ENCODE measurements at regions not wholly inside any gene's neighbourhood (a gene's known extent, or its start where the extent isn't known, plus 50 kb on each side); places are given as distances from the start of the nearest gene placed in this dataset.

DNA sequence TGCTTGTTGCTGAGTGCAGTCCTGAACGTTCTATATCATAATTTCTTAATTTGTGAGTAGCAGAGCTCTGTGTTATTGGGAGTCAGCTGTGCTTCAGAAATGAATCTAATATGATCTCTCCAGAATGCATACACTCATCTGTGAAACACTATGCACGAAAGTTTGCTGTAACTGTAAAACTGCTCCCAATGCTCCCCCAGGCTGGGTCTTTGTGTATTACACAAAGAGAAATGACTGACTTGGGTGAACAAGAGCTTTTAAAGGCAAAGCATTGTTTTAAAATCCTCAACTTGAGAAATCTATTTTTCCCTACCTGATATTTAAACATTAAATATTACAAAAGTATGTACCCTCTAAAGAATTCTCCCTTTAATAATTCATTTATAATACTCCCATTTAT, 636.7 kb upstream of the KIF2B start:
- Histone ChIP-seq H3K36me3 (replicated peaks in 1 of 2; ENCODE audit: control insufficient read depth in 2 of 2, insufficient read depth in 2 of 2, low read length in 2 of 2) (no peaks in the 10 kb centered on the region), H3K9ac (ENCODE audit: low read depth, low read length, poor library complexity) (no peak overlapping the region), H3K18ac (ENCODE audit: low read length) (no peak overlapping the region), H3K23ac (ENCODE audit: low read depth, low read length, poor library complexity) (no peak overlapping the region), H3K79me1 (ENCODE audit: low read depth, low read length) (no peaks in the 10 kb centered on the region), H2BK5ac (ENCODE audit: low read length) (no peak overlapping the region), H2AK5ac (ENCODE audit: low read depth, low read length) (no peak overlapping the region), H3K9me3 (replicated peaks in 1 of 2; ENCODE audit: control insufficient read depth in 2 of 2, insufficient read depth in 1 of 2, low read depth in 1 of 2, low read length in 2 of 2) (no peaks in the 10 kb centered on the region), H3K4me3 (ENCODE audit: low read length in 2 of 2) (no peak overlapping the region), H3K4me2 (ENCODE audit: insufficient read depth, low read length, poor library complexity, severe bottlenecking) (no peak overlapping the region), H4K8ac (ENCODE audit: low read depth, low read length) (no peak overlapping the region), H3K14ac (ENCODE audit: low read length) (no peak overlapping the region), H2BK12ac (ENCODE audit: low read length) (no peak overlapping the region), H2BK15ac (ENCODE audit: low read length) (no peak overlapping the region), H2BK120ac (ENCODE audit: low read depth, low read length) (no peak overlapping the region), H4K91ac (ENCODE audit: low read depth, low read length, poor library complexity) (no peak overlapping the region), H3K4me1 (ENCODE audit: control insufficient read depth in 2 of 2, insufficient read depth in 1 of 2, low read depth in 1 of 2, low read length in 2 of 2) (no peaks in the 10 kb centered on the region), H3K27me3 (ENCODE audit: control insufficient read depth in 3 of 3, insufficient read depth in 3 of 3, low read depth in 1 of 3, low read length in 3 of 3) (no peaks in the 10 kb centered on the region), H2AFZ (ENCODE audit: low read length) (no peak overlapping the region), H3K27ac (replicated peaks; ENCODE audit: low read length) (no peak overlapping the region), H3K4ac (ENCODE audit: low read length) (no peak overlapping the region)
- DNase-seq (ENCODE audit: low spot score): no peak
- WGBS, 2 donors (ENCODE audit: extremely low coverage in 2 of 2, insufficient read length in 2 of 2, insufficient replicate concordance in 1 of 2): no CpG with 5 or more reads among the region's 2 CpGs

DNA sequence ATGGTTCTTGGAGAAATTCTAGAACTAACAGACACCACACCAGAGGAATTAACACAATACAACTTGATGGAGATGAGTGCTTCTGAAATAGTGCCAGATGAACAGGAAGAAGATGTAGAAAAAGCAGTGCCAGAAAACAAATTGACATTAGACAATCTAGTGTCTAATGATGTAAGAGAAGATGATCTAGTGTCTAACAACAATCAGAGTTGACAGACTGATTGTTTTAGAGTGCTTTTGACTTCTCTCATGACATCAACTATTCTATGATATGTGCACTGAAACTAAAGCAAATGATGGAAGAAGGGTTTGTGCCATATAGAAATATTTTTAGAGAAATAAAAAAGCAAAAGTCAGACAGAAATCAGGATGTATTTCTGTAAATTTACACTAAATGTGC, 646.1 kb upstream of the KIF2B start:
- Histone ChIP-seq H3K9me3 (replicated peaks in 1 of 2; ENCODE audit: control insufficient read depth in 2 of 2, insufficient read depth in 1 of 2, low read depth in 1 of 2, low read length in 2 of 2) (no peaks in the 10 kb centered on the region), H3K4me3 (ENCODE audit: low read length in 2 of 2) (no peak overlapping the region), H2AFZ (ENCODE audit: low read length) (no peak overlapping the region), H3K14ac (ENCODE audit: low read length) (no peak overlapping the region), H3K9ac (ENCODE audit: low read depth, low read length, poor library complexity) (no peak overlapping the region), H3K4ac (ENCODE audit: low read length) (no peak overlapping the region), H2BK5ac (ENCODE audit: low read length) (no peak overlapping the region), H3K36me3 (replicated peaks in 1 of 2; ENCODE audit: control insufficient read depth in 2 of 2, insufficient read depth in 2 of 2, low read length in 2 of 2) (no peaks in the 10 kb centered on the region), H3K27me3 (ENCODE audit: control insufficient read depth in 3 of 3, insufficient read depth in 3 of 3, low read depth in 1 of 3, low read length in 3 of 3) (no peaks in the 10 kb centered on the region), H3K23ac (ENCODE audit: low read depth, low read length, poor library complexity) (no peak overlapping the region), H3K18ac (ENCODE audit: low read length) (no peak overlapping the region), H2BK15ac (ENCODE audit: low read length) (no peak overlapping the region), H3K4me2 (ENCODE audit: insufficient read depth, low read length, poor library complexity, severe bottlenecking) (no peak overlapping the region), H3K27ac (replicated peaks; ENCODE audit: low read length) (no peak overlapping the region), H4K91ac (ENCODE audit: low read depth, low read length, poor library complexity) (no peak overlapping the region), H4K8ac (ENCODE audit: low read depth, low read length) (no peak overlapping the region), H3K79me1 (ENCODE audit: low read depth, low read length) (no peaks in the 10 kb centered on the region), H3K4me1 (ENCODE audit: control insufficient read depth in 2 of 2, insufficient read depth in 1 of 2, low read depth in 1 of 2, low read length in 2 of 2) (no peaks in the 10 kb centered on the region), H2BK120ac (ENCODE audit: low read depth, low read length) (no peak overlapping the region), H2AK5ac (ENCODE audit: low read depth, low read length) (no peak overlapping the region), H2BK12ac (ENCODE audit: low read length) (no peak overlapping the region)
- no peak for DNase-seq (ENCODE audit: low spot score)

DNA sequence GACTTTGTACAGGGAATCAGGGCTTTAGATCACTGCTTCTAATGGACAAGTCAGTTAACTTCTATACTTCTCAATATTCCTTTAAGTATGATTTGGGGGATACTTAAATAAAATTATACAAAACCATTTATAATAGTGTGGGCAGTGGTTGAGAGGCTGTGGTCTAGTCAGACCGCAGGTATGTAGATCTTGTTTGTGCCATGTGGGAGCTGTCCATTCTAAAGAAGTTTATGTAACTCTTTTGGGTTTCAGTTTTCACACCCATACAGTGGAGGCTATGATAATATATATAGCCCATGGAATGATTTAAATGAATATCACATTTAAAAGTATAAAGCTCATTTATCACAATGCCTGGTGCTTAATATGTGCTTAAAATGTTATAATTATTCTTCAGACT, 654.3 kb upstream of the KIF2B start:
- Histone ChIP-seq H2BK5ac (ENCODE audit: low read length) (no peak overlapping the region), H3K4me3 (ENCODE audit: low read length in 2 of 2) (no peak overlapping the region), H2BK15ac (ENCODE audit: low read length) (no peak overlapping the region), H3K4ac (ENCODE audit: low read length) (no peak overlapping the region), H3K9me3 (replicated peaks in 1 of 2; ENCODE audit: control insufficient read depth in 2 of 2, insufficient read depth in 1 of 2, low read depth in 1 of 2, low read length in 2 of 2) (no peaks in the 10 kb centered on the region), H3K14ac (ENCODE audit: low read length) (no peak overlapping the region), H3K36me3 (replicated peaks in 1 of 2; ENCODE audit: control insufficient read depth in 2 of 2, insufficient read depth in 2 of 2, low read length in 2 of 2) (no peaks in the 10 kb centered on the region), H3K23ac (ENCODE audit: low read depth, low read length, poor library complexity) (no peak overlapping the region), H3K9ac (ENCODE audit: low read depth, low read length, poor library complexity) (no peak overlapping the region), H4K8ac (ENCODE audit: low read depth, low read length) (no peak overlapping the region), H3K27me3 (ENCODE audit: control insufficient read depth in 3 of 3, insufficient read depth in 3 of 3, low read depth in 1 of 3, low read length in 3 of 3) (no peaks in the 10 kb centered on the region), H3K79me1 (ENCODE audit: low read depth, low read length) (no peaks in the 10 kb centered on the region), H3K4me1 (ENCODE audit: control insufficient read depth in 2 of 2, insufficient read depth in 1 of 2, low read depth in 1 of 2, low read length in 2 of 2) (no peaks in the 10 kb centered on the region), H3K27ac (replicated peaks; ENCODE audit: low read length) (no peak overlapping the region), H2BK12ac (ENCODE audit: low read length) (no peak overlapping the region), H4K91ac (ENCODE audit: low read depth, low read length, poor library complexity) (no peak overlapping the region), H2AK5ac (ENCODE audit: low read depth, low read length) (no peak overlapping the region), H3K18ac (ENCODE audit: low read length) (no peak overlapping the region), H3K4me2 (ENCODE audit: insufficient read depth, low read length, poor library complexity, severe bottlenecking) (no peak overlapping the region), H2AFZ (ENCODE audit: low read length) (no peak overlapping the region), H2BK120ac (ENCODE audit: low read depth, low read length) (no peak overlapping the region)
- WGBS, 2 donors (ENCODE audit: extremely low coverage in 2 of 2, insufficient read length in 2 of 2, insufficient replicate concordance in 1 of 2): no CpG with 5 or more reads among the region's 1 CpG
- no peak for DNase-seq (ENCODE audit: low spot score)

DNA sequence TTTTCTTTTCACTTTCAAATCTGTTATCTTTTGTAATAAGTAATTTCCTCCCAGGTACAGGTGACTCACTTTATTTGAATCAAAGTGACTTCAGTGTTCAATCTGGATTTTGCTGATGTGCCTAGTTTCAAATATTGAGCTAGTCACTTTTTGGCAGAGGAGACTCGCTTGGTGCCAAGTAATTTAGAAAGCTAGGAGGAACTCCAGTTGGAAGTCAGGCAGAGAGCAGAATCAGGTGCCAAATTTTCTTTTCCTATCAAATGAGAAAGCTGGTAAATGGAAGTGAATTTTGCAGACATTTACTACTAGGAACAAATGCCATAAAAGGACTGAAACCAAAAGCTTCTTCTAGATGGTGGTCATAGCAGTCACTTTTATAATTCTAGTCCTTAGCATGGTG, 656.0 kb upstream of the KIF2B start:
- no peak for DNase-seq (ENCODE audit: low spot score)
- no peak overlapping the region for H3K4me3 ChIP-seq (ENCODE audit: low read length in 2 of 2)
- H2BK15ac ChIP-seq (ENCODE audit: low read length): no peak overlapping the region
- H3K23ac ChIP-seq (ENCODE audit: low read depth, low read length, poor library complexity): no peak overlapping the region
- no peak overlapping the region for H2AFZ ChIP-seq (ENCODE audit: low read length)
- H3K27ac ChIP-seq (replicated peaks; ENCODE audit: low read length): no peak overlapping the region
- H3K14ac ChIP-seq (ENCODE audit: low read length): no peak overlapping the region
- no peak overlapping the region for H4K8ac ChIP-seq (ENCODE audit: low read depth, low read length)
- H3K9ac ChIP-seq (ENCODE audit: low read depth, low read length, poor library complexity): no peak overlapping the region
- no peak overlapping the region for H4K91ac ChIP-seq (ENCODE audit: low read depth, low read length, poor library complexity)
- H3K9me3 ChIP-seq (replicated peaks in 1 of 2; ENCODE audit: control insufficient read depth in 2 of 2, insufficient read depth in 1 of 2, low read depth in 1 of 2, low read length in 2 of 2): no peaks in the 10 kb centered on the region
- no peak overlapping the region for H2BK5ac ChIP-seq (ENCODE audit: low read length)
- H3K4me1 ChIP-seq (ENCODE audit: control insufficient read depth in 2 of 2, insufficient read depth in 1 of 2, low read depth in 1 of 2, low read length in 2 of 2): no peaks in the 10 kb centered on the region
- no peak overlapping the region for H3K18ac ChIP-seq (ENCODE audit: low read length)
- H2AK5ac ChIP-seq (ENCODE audit: low read depth, low read length): no peak overlapping the region
- WGBS, 2 donors (ENCODE audit: extremely low coverage in 2 of 2, insufficient read length in 2 of 2, insufficient replicate concordance in 1 of 2): no CpG with 5 or more reads among the region's 1 CpG
- H3K4me2 ChIP-seq (ENCODE audit: insufficient read depth, low read length, poor library complexity, severe bottlenecking): no peak overlapping the region
- no peaks in the 10 kb centered on the region for H3K27me3 ChIP-seq (ENCODE audit: control insufficient read depth in 3 of 3, insufficient read depth in 3 of 3, low read depth in 1 of 3, low read length in 3 of 3)
- no peak overlapping the region for H3K4ac ChIP-seq (ENCODE audit: low read length)
- no peaks in the 10 kb centered on the region for H3K79me1 ChIP-seq (ENCODE audit: low read depth, low read length)
- no peak overlapping the region for H2BK120ac ChIP-seq (ENCODE audit: low read depth, low read length)
- H3K36me3 ChIP-seq (replicated peaks in 1 of 2; ENCODE audit: control insufficient read depth in 2 of 2, insufficient read depth in 2 of 2, low read length in 2 of 2): no peaks in the 10 kb centered on the region
- H2BK12ac ChIP-seq (ENCODE audit: low read length): no peak overlapping the region
